ENCODE measurements at regions not wholly inside any gene's neighbourhood (a gene's known extent, or its start where the extent isn't known, plus 50 kb on each side); places are given as distances from the start of the nearest gene placed in this dataset.

DNA sequence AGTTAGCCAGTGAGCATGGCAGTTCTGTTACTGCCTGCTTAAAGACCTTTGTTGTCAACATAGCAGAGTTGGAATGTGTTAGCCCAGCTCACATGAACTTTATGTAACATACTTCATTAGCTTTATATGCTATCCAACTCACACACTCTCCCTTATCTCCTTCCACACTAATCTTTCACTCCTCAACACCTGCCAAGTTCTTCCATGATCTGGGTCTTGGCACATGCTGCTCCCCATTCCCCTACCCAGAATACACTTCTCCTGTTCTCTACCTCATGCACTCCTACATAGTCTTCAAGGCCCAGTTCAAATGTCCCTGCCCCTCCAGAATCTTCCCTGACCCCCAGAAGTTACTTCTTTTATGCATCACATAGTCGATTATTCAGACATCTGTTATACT lies 179.3 kb downstream of the KATNAL1 start:
- no peak for DNase-seq (ENCODE audit: low spot score in 2 of 2)
- TF ChIP-seq POLR2A (IDR thresholded peaks at IDR 0.05) (no peak), EP300 (IDR thresholded peaks at IDR 0.05) (no peak)
- TF ChIP-seq, protein P1, sequence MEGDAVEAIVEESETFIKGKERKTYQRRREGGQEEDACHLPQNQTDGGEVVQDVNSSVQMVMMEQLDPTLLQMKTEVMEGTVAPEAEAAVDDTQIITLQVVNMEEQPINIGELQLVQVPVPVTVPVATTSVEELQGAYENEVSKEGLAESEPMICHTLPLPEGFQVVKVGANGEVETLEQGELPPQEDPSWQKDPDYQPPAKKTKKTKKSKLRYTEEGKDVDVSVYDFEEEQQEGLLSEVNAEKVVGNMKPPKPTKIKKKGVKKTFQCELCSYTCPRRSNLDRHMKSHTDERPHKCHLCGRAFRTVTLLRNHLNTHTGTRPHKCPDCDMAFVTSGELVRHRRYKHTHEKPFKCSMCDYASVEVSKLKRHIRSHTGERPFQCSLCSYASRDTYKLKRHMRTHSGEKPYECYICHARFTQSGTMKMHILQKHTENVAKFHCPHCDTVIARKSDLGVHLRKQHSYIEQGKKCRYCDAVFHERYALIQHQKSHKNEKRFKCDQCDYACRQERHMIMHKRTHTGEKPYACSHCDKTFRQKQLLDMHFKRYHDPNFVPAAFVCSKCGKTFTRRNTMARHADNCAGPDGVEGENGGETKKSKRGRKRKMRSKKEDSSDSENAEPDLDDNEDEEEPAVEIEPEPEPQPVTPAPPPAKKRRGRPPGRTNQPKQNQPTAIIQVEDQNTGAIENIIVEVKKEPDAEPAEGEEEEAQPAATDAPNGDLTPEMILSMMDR (IDR thresholded peaks at IDR 0.05): no peak
- WGBS, 2 donors: 59 to 75% methylated on average over 1 of the region's 1 CpG

DNA sequence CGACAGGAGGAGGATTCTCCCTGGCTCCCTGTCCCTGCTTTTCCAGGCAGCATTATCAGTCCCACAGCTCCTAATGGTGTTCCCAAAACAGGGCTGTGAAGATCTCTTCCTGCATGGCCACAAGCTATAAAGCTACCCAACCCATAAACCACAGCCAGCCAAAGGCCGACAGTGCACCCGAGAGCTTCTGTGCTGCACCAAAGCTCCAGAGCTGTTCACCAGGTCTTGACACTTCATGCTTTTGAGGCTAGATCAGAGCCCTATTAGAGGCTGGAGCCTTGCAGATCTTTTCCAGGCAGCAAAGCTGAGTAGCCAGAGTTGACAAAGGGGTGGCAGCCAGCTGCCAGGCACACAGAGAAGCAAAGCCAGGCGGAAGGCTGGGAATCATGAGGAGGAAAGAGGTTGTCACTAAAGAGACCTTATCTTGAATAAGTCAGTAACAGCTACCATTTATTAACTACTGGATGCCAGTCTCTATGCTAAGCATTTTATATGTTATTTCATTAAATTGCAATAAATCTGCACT lies 180.4 kb downstream of the KATNAL1 start:
- Histone ChIP-seq H3K36me3 (no peaks in the 10 kb centered on the region), H3K27me3 (no peaks in the 10 kb centered on the region), H3K9me3 (no peaks in the 10 kb centered on the region), H3K4me1 (peaks cover 0 to 27% (median 9%) of the 10 kb centered on the region in 4 donors), H3K27ac (peak overlapping the region in 2 of 4 donors; percentile 61 to 73), H3K4me3 (no peak overlapping the region)
- WGBS, 2 donors: 63 to 74% methylated on average over 4 of the region's 4 CpGs
- no peak for DNase-seq (ENCODE audit: low spot score in 2 of 2)
- no peak for TF ChIP-seq POLR2A (IDR thresholded peaks at IDR 0.05)
- TF ChIP-seq EP300 (IDR thresholded peaks at IDR 0.05): no peak
- TF ChIP-seq, protein P1 (IDR thresholded peaks at IDR 0.05): no peak

More for the DNA sequence above, 179.3 kb downstream of the KATNAL1 start:
- Histone ChIP-seq H3K9me3 (no peaks in the 10 kb centered on the region), H3K27me3 (no peaks in the 10 kb centered on the region), H3K27ac (peak overlapping the region in 1 of 4 donors; percentile 73), H3K4me3 (no peak overlapping the region), H3K4me1 (peaks cover 0 to 38% (median 9%) of the 10 kb centered on the region in 4 donors), H3K36me3 (no peaks in the 10 kb centered on the region)

DNA sequence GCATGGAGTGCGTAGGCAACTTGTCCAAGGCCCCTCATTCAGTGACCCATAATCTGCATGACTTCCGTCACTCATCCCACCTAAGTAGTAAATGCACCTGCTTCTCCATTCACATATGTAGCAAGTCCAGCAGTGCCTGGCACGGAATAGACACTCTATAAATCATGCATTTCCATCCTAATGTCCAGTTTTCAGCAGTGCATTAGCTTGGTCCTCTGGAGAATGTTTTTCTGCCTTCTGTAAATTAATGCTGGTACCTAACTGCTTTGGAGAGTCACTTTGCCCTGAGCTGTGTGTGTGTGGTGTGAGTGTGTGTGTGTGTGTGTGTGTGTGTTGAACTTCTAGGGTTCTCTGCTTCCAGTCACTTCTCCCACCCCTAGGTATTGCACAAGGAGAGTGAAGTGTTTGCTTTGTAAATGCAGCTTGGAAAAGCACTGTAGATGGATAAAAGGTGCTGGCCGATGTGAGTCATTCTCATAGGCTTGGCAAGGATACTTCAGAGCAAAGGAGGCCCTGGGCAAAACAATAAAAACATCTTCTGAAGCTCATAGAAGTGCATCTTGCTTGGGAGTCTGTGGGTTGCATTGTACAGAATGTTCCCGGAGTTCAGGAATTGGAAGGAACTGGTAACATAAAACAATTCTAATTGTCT lies 181.8 kb downstream of the KATNAL1 start:
- peaks cover 0 to 26% (median 9%) of the 10 kb centered on the region in 4 donors for H3K4me1 ChIP-seq
- peak in 1 of 2 donors; percentile 59 for DNase-seq (ENCODE audit: low spot score in 2 of 2)
- 21 to 33% methylated on average over 5 of the region's 5 CpGs for WGBS, 2 donors
- no peaks in the 10 kb centered on the region for H3K9me3 ChIP-seq
- H3K4me3 ChIP-seq: no peak overlapping the region
- no peak for TF ChIP-seq POLR2A (IDR thresholded peaks at IDR 0.05)
- peak in 1 of 2 donors; percentile 78 for TF ChIP-seq EP300 (IDR thresholded peaks at IDR 0.05)
- TF ChIP-seq, protein P1 (IDR thresholded peaks at IDR 0.05): no peak
- H3K27ac ChIP-seq: peak overlapping the region in 2 of 4 donors; percentile 10 to 73
- H3K27me3 ChIP-seq: no peaks in the 10 kb centered on the region
- no peaks in the 10 kb centered on the region for H3K36me3 ChIP-seq

DNA sequence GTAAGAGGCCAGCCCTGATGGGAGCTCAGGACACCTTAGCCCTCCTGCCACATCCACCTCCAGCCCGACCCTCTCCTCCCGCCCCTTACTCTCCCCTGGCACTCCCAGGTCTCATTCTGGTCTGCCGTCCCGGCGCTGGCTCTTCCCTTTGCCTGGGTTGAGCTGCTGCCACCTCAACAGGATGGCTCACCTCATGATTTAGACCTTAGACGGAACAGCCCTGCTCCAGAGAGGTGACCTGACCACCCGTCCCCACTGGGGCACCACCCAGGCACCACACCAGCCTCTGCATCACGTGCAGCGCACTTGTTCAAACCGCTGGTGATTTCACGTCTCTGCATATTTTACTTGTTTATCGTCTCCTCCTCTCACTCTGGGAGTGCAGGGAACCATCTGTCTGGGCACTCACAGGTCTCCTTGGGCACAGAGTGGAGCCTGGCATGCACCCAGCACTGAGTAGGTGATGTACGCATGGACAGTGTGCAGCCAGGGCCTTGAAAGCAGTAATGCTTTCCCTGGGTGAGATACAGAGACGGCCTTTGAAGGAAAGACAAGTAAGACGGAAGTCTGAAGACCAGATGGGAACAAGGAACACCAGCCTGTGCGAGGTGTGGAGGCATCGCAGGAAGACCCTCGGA lies 183.1 kb downstream of the KATNAL1 start:
- Histone ChIP-seq H3K4me1 (peaks cover 0 to 30% (median 9%) of the 10 kb centered on the region in 4 donors), H3K36me3 (no peaks in the 10 kb centered on the region), H3K4me3 (no peak overlapping the region), H3K9me3 (no peaks in the 10 kb centered on the region), H3K27me3 (no peaks in the 10 kb centered on the region), H3K27ac (no peak overlapping the region)
- TF ChIP-seq POLR2A (IDR thresholded peaks at IDR 0.05) (no peak), EP300 (IDR thresholded peaks at IDR 0.05) (no peak)
- TF ChIP-seq, protein P1 (IDR thresholded peaks at IDR 0.05): no peak
- WGBS, 2 donors: 94 to 95% methylated on average over 18 of the region's 18 CpGs
- DNase-seq (ENCODE audit: low spot score in 2 of 2): no peak

DNA sequence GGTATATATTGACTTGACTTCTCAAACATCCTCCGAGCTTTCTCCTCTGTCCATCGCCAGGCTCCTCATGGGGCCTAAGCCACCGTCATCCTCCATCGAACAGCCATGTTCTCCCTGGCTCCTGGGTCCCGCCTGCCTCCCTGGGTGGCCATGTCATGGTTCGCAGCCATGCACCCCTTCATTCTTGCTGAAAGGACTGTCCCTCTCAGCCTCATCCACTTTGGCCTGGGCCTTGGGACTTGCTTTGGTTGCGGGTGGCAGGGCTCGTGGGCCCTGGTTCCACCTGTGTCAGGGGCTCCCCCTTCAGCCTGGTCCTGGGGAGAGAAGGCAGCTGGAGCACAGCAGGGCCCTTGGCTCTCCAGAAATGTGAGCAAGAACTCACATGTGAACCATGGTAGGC lies 183.8 kb downstream of the KATNAL1 start:
- Histone ChIP-seq H3K27ac (no peak overlapping the region), H3K27me3 (peaks cover 0 to 3% of the 10 kb centered on the region in 2 donors), H3K4me1 (peaks cover 0 to 33% (median 9%) of the 10 kb centered on the region in 4 donors), H3K36me3 (no peaks in the 10 kb centered on the region), H3K9me3 (no peaks in the 10 kb centered on the region), H3K4me3 (no peak overlapping the region)
- TF ChIP-seq, protein P1 (IDR thresholded peaks at IDR 0.05): no peak
- no peak for TF ChIP-seq POLR2A (IDR thresholded peaks at IDR 0.05)
- no peak for TF ChIP-seq EP300 (IDR thresholded peaks at IDR 0.05)
- 94 to 95% methylated on average over 8 of the region's 8 CpGs for WGBS, 2 donors
- DNase-seq (ENCODE audit: low spot score in 2 of 2): no peak

Data from tibial nerve (tissue), 4 donors.